ENCODE measurements at regions not wholly inside any gene's neighbourhood (a gene's known extent, or its start where the extent isn't known, plus 50 kb on each side); places are given as distances from the start of the nearest gene placed in this dataset.

- TF ChIP-seq CTCF (IDR thresholded peaks at IDR 0.05) (no peak), POLR2A (IDR thresholded peaks at IDR 0.05) (no peak)
These were observed 72.1 kb downstream of the MAGEC1 start for GRCh38 chrX:141975839-141976238.

Measured in testis (tissue), 2 donors.